Spleen (tissue), 7 donors: ENCODE measurements at regions not wholly inside any gene's neighbourhood (a gene's known extent, or its start where the extent isn't known, plus 50 kb on each side); places are given as distances from the start of the nearest gene placed in this dataset.

Source experiments
- CTCF ChIP-seq, 11 experiments: fragments of 200-600 bp in 7 of 11; fragments of 450-650 bp in 4 of 11; sonication (generic) in 4 of 11; IDR thresholded peaks in 8 of 11; conservative IDR thresholded peaks in 3 of 11; 1 replicate in 7 of 11; 2 replicates in 4 of 11; pipeline versions ENCODE4 v1.4.0 to v1.8.0; 2016 to 2021; ENCODE audit warnings: antibody characterized with exemption in 11 of 11, inconsistent platforms in 4 of 11, mild to moderate bottlenecking in 1 of 11
- POLR2A ChIP-seq, 3 donors: fragments of 450-650 bp; IDR thresholded peaks; one replicate each; pipeline ENCODE4 v1.5.1; 2017; ENCODE audit warnings: antibody characterized with exemption in 3 of 3, mild to moderate bottlenecking in 1 of 3
- POLR2AphosphoS5 ChIP-seq, 3 donors: sonication (generic); formaldehyde crosslinking; IDR thresholded peaks; one replicate each; pipeline ENCODE4 v1.5.1; 2017; ENCODE audit warnings: antibody characterized with exemption in 3 of 3
- donor health status: DM: no; HTN: no; CAD: no; lungs with moderate emphysema.
- donor health status: DM: no; HTN: no; CAD: no.
- donor health status: DM: no; HTN: no; CAD: no.

DNA sequence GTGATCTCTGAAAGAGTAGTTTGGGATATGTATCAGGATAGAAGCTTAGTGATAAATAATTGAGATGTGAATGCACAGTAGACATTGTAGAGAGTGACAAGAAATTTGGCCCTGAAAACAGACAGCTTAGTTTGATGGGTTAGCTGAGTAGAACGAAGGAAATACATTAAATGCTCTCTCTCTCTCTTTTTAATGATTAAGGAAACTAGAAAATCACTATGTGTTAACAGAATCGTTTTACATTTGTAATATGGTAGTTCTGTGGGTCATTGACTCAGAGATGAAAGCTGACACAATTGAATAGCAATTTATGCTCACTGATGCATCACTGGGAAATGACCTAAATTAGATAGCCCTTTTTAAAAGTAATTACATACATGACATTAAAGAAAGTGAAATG lies 739.8 kb upstream of the PTPRD start:
- no peak for TF ChIP-seq CTCF (IDR thresholded peaks at IDR 0.05 in 8 of 11, conservative IDR thresholded peaks at IDR 0.05 in 3 of 11)
- no peak for TF ChIP-seq POLR2A (IDR thresholded peaks at IDR 0.05)
- no peak for TF ChIP-seq POLR2AphosphoS5 (IDR thresholded peaks at IDR 0.05)
